ENCODE measurements at regions not wholly inside any gene's neighbourhood (a gene's known extent, or its start where the extent isn't known, plus 50 kb on each side); places are given as distances from the start of the nearest gene placed in this dataset.

GRCh38 chr5:111853748-111854147, 96.8 kb upstream of the NREP start:
- no peak overlapping the region for H3K27ac ChIP-seq (replicated peaks)
- no peaks in the 10 kb centered on the region for H3K27me3 ChIP-seq (ENCODE audit: insufficient read depth, poor library complexity, severe bottlenecking)
- TF ChIP-seq REST (IDR thresholded peaks at IDR 0.05; ENCODE audit: insufficient replicate concordance, low read depth), result no peak
- no peak for TF ChIP-seq GABPA (IDR thresholded peaks at IDR 0.05; ENCODE audit: low read depth)
- TF ChIP-seq CTCF (IDR thresholded peaks at IDR 0.05; ENCODE audit: insufficient read depth, low read length), result no peak
- no peak for TF ChIP-seq POLR2AphosphoS5 (IDR thresholded peaks at IDR 0.05; ENCODE audit: low read depth)
- TF ChIP-seq SPI1 (IDR thresholded peaks at IDR 0.05; ENCODE audit: borderline replicate concordance, low read depth), result no peak
- DNase-seq (ENCODE audit: low read depth in 1 of 2, low spot score in 1 of 2), result no peak
- no peak overlapping the region for H3K4me3 ChIP-seq (replicated peaks; ENCODE audit: insufficient read depth, low read length)

GRCh38 chr5:111851631-111852548, 94.9 kb upstream of the NREP start:
- H3K4me3 ChIP-seq (replicated peaks; ENCODE audit: insufficient read depth, low read length), result no peak overlapping the region

GRCh38 chr5:111848476-111848875, 91.5 kb upstream of the NREP start:
- Histone ChIP-seq H3K27me3 (ENCODE audit: insufficient read depth, poor library complexity, severe bottlenecking) (no peaks in the 10 kb centered on the region), H3K4me3 (replicated peaks; ENCODE audit: insufficient read depth, low read length) (no peak overlapping the region), H3K27ac (replicated peaks) (no peak overlapping the region)
- TF ChIP-seq CTCF (IDR thresholded peaks at IDR 0.05; ENCODE audit: insufficient read depth, low read length) (no peak), GABPA (IDR thresholded peaks at IDR 0.05; ENCODE audit: low read depth) (no peak), SPI1 (IDR thresholded peaks at IDR 0.05; ENCODE audit: borderline replicate concordance, low read depth) (no peak), REST (IDR thresholded peaks at IDR 0.05; ENCODE audit: insufficient replicate concordance, low read depth) (no peak), POLR2AphosphoS5 (IDR thresholded peaks at IDR 0.05; ENCODE audit: low read depth) (no peak)
- DNase-seq (ENCODE audit: low read depth in 1 of 2, low spot score in 1 of 2), result no peak

More at GRCh38 chr5:111851631-111852548, 94.9 kb upstream of the NREP start:
- TF ChIP-seq POLR2AphosphoS5 (IDR thresholded peaks at IDR 0.05; ENCODE audit: low read depth), result no peak
- TF ChIP-seq CTCF (IDR thresholded peaks at IDR 0.05; ENCODE audit: insufficient read depth, low read length), result no peak
- Histone ChIP-seq H3K27ac (replicated peaks) (no peak overlapping the region), H3K27me3 (ENCODE audit: insufficient read depth, poor library complexity, severe bottlenecking) (no peaks in the 10 kb centered on the region)
- no peak for DNase-seq (ENCODE audit: low read depth in 1 of 2, low spot score in 1 of 2)
